K562 (cell line): ENCODE measurements at regions not wholly inside any gene's neighbourhood (a gene's known extent, or its start where the extent isn't known, plus 50 kb on each side); places are given as distances from the start of the nearest gene placed in this dataset.

Experiments used
- ATAC-seq: fragments of 200-7000 bp; cut with Tn5 transposase; 3 replicates; pipeline ENCODE4 v1.9.1; 2020; ENCODE audit warnings: moderate library complexity
- BruUV-seq: library from RNA; stranded (reverse); fragments of 400-500 nt; replicated peaks from 2 replicates; lab custom pipeline; 2021; lab: Mats Ljungman, UMichigan
- CTCF ChIA-PET: fragments of 300-600 bp; formaldehyde crosslinking; extraction: SDS; loops from one replicate; lab custom pipeline; 2021; ENCODE audit warnings: low intra/inter-chr PET ratio; lab: Yijun Ruan, JAX
- POLR2A ChIA-PET: fragments of 300-600, 350-650 bp; sonication (Branson Sonifier 250); formaldehyde crosslinking; extraction: SDS; loops from one replicate; lab custom pipeline; 2021; ENCODE audit warnings: antibody characterized with exemption, inconsistent platforms; lab: Yijun Ruan, JAX
- DNase-seq, 4 experiments: peaks; one replicate each; pipeline versions ENCODE4 v3.0.0 to v3.0.0-alpha.2; 2011 to 2018; ENCODE audit warnings: low spot score in 3 of 4, mixed read lengths in 3 of 4; ENCODE audit errors: extremely low read depth in 1 of 4
- FAIRE-seq: peaks from 2 replicates; lab custom pipeline; 2011; peaks lifted over from hg19 to GRCh38; lab: Jason Lieb, UNC
- H2AFZ ChIP-seq: 2 replicates; pipeline ENCODE4 v1.6.0; 2011; ENCODE audit warnings: low read depth, low read length, control low read depth, inconsistent platforms
- H3K27ac ChIP-seq: fragments of 200-600 bp; 3 replicates; pipeline ENCODE4 v1.8.0; 2011; ENCODE audit warnings: low read depth, mild to moderate bottlenecking, control low read depth, inconsistent platforms, low read length, moderate library complexity, mixed read lengths; ENCODE audit errors: extremely low read depth
- H3K27me3 ChIP-seq, 2 experiments: fragments of 300-600 bp in 1 of 2; 2 replicates in 1 of 2; 3 replicates in 1 of 2; pipeline versions ENCODE4 v1.6.0 to v1.8.0; 2011; ENCODE audit warnings: inconsistent platforms in 2 of 2, low read length in 2 of 2, mild to moderate bottlenecking in 1 of 2, mixed read lengths in 1 of 2, moderate library complexity in 1 of 2; ENCODE audit not compliant: control insufficient read depth in 2 of 2, insufficient read depth in 2 of 2
- H3K36me3 ChIP-seq: fragments of 300-600 bp; 3 replicates; pipeline ENCODE4 v1.8.0; 2011; ENCODE audit warnings: mild to moderate bottlenecking, low read length, inconsistent platforms; ENCODE audit not compliant: control insufficient read depth, insufficient read depth
- H3K4me1 ChIP-seq, 2 experiments: fragments of 200-600 bp in 1 of 2; replicated peaks in 1 of 2; 2 replicates in 1 of 2; 3 replicates in 1 of 2; pipeline versions ENCODE4 v1.5.1 to v1.8.0; 2011; ENCODE audit warnings: inconsistent platforms in 2 of 2, low read length in 2 of 2, mild to moderate bottlenecking in 1 of 2, mixed read lengths in 1 of 2, moderate library complexity in 1 of 2; ENCODE audit not compliant: control insufficient read depth in 2 of 2, insufficient read depth in 2 of 2
- H3K4me2 ChIP-seq: 2 replicates; pipeline ENCODE4 v1.6.1; 2011; ENCODE audit warnings: low read length, control low read depth, inconsistent platforms, mixed read lengths; ENCODE audit not compliant: insufficient read depth
- H3K4me3 ChIP-seq: fragments of 200-600 bp; sonication (generic), shearing (Covaris generic); 2 replicates; pipeline ENCODE4 v1.5.1; 2016; ENCODE audit warnings: control low read depth, inconsistent platforms
- H3K79me2 ChIP-seq: fragments of 200-600 bp; 3 replicates; pipeline ENCODE4 v1.8.0; 2011; ENCODE audit warnings: low read length, inconsistent platforms; ENCODE audit not compliant: control insufficient read depth, insufficient read depth
- H3K9ac ChIP-seq, 2 experiments: 2 replicates each; pipeline versions ENCODE4 v1.6.0 to v1.6.1; 2011; ENCODE audit warnings: low read depth in 2 of 2, low read length in 2 of 2, control low read depth in 1 of 2, inconsistent platforms in 1 of 2, mild to moderate bottlenecking in 1 of 2, mixed read lengths in 1 of 2; ENCODE audit not compliant: insufficient read depth in 1 of 2
- H3K9me1 ChIP-seq: one replicate; pipeline ENCODE4 v1.6.0; 2011; ENCODE audit warnings: inconsistent platforms, mild to moderate bottlenecking, low read length, moderate library complexity; ENCODE audit not compliant: control insufficient read depth, insufficient read depth
- H3K9me3 ChIP-seq: replicated peaks from 2 replicates; pipeline ENCODE4 v1.5.1; 2011; ENCODE audit warnings: low read depth, low read length, inconsistent platforms; ENCODE audit not compliant: control insufficient read depth, insufficient read depth
- H4K20me1 ChIP-seq: replicated peaks from 2 replicates; pipeline ENCODE4 v1.6.1; 2011; ENCODE audit warnings: low read length, inconsistent platforms, mixed read lengths; ENCODE audit not compliant: control insufficient read depth, insufficient read depth
- FOS ChIP-seq: IDR thresholded peaks from 3 replicates; pipeline ENCODE4 v1.6.1; 2011; ENCODE audit not compliant: insufficient read length; ENCODE audit errors: extremely low read depth
- HMGXB4 ChIP-seq: sonication (generic); formaldehyde crosslinking; IDR thresholded peaks from 2 replicates; pipeline ENCODE4 v1.8.1; 2023; ENCODE audit warnings: mild to moderate bottlenecking, missing genetic modification reagents
- HNRNPH1 ChIP-seq: fragments of 200-400 bp; formaldehyde crosslinking; optimal IDR thresholded peaks from 2 replicates; pipeline ENCODE3; 2017; ENCODE audit warnings: low read depth, mild to moderate bottlenecking, low read length, moderate library complexity
- PCBP2 ChIP-seq: fragments of 200-400 bp; formaldehyde crosslinking; IDR thresholded peaks from 2 replicates; pipeline ENCODE4 v1.6.1; 2018; ENCODE audit warnings: low read length, low read depth, mild to moderate bottlenecking, moderate library complexity; ENCODE audit not compliant: poor library complexity, severe bottlenecking
- PTRF ChIP-seq: fragments of 450-650 bp; IDR thresholded peaks from 2 replicates; pipeline ENCODE4 v1.6.1; 2016; ENCODE audit warnings: mild to moderate bottlenecking, missing genetic modification characterization, missing compliant biosample characterization
- RNF2 ChIP-seq: sonication (generic); IDR thresholded peaks from 2 replicates; pipeline ENCODE4 v1.6.1; 2016
- in situ Hi-C: fragments of 300-500 bp; cut with MboI; formaldehyde crosslinking; loops from 4 replicates; pipeline ENCODE4 v1.15.0; 2018; ENCODE audit warnings: inconsistent platforms, mixed read lengths
- intact Hi-C: fragments of 100-400 bp; cut with micrococcal nuclease; formaldehyde crosslinking; loops from 2 replicates; pipeline ENCODE4 v1.14.2; 2022

DNA sequence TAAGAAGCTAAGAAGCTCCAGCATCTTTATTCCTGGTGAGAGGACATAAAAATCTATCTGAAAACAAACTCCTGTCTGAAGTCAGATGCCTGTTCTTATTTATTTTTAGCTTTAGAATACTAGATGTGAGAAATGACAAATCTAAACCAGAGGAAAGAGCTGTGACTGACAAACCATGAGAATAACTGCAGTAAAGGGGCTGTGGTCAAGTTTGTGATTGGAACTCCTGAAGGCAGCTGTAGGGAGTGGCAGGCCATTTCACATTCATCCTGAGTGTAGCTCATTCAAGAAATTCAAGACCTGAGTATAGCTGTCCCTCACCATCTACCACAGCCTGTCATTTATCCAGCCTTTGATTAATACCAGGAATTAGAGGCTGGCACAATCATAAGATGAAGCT is 718.8 kb downstream of the BRINP1 start:
- H3K4me2 ChIP-seq: no peak overlapping the region
- no peak overlapping the region for H3K9ac ChIP-seq
- H3K27ac ChIP-seq: no peak overlapping the region
- no peaks in the 10 kb centered on the region for H3K79me2 ChIP-seq
- no peaks in the 10 kb centered on the region for H4K20me1 ChIP-seq
- intact Hi-C loops (no loop called here), in situ Hi-C loops (no loop called here)
- no peaks in the 10 kb centered on the region for H3K27me3 ChIP-seq
- POLR2A ChIA-PET: no interaction called here
- H3K4me3 ChIP-seq: no peak overlapping the region
- no peaks in the 10 kb centered on the region for H3K9me1 ChIP-seq
- BruUV-seq: no TSS peak
- no peaks in the 10 kb centered on the region for H3K4me1 ChIP-seq
- H3K9me3 ChIP-seq: no peaks in the 10 kb centered on the region
- no peak overlapping the region for H2AFZ ChIP-seq
- ATAC-seq (no peak), DNase-seq (no peak), FAIRE-seq (no peak)
- CTCF ChIA-PET: no interaction called here
- H3K36me3 ChIP-seq: no peaks in the 10 kb centered on the region
- TF ChIP-seq HNRNPH1: no peak
- TF ChIP-seq PCBP2: no peak
- no peak for TF ChIP-seq FOS
- no peak for TF ChIP-seq RNF2
- TF ChIP-seq PTRF: no peak
- TF ChIP-seq HMGXB4 (CRISPR knock-in tag): no peak
